ENCODE measurements at regions not wholly inside any gene's neighbourhood (a gene's known extent, or its start where the extent isn't known, plus 50 kb on each side); places are given as distances from the start of the nearest gene placed in this dataset.

DNA sequence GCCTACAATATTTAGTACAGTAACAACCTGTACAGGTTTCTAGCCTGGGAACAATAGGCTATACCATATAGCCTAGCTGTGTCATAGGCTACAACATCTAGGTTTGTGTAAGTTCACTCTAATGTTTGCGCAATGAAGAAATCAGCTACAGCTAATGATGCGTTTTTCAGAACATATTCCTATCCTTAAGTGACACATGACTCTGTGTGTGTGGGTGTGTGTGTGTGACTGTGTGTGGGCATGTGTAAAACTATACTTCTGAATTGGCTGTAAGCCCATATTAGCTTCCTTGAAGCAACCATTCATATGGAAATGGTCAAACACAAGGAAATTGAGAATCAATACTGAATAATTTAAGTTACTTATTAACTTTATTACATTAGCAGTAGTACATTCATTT is 120.8 kb upstream of the SULT1C3 start:
- TF ChIP-seq, protein P1, sequence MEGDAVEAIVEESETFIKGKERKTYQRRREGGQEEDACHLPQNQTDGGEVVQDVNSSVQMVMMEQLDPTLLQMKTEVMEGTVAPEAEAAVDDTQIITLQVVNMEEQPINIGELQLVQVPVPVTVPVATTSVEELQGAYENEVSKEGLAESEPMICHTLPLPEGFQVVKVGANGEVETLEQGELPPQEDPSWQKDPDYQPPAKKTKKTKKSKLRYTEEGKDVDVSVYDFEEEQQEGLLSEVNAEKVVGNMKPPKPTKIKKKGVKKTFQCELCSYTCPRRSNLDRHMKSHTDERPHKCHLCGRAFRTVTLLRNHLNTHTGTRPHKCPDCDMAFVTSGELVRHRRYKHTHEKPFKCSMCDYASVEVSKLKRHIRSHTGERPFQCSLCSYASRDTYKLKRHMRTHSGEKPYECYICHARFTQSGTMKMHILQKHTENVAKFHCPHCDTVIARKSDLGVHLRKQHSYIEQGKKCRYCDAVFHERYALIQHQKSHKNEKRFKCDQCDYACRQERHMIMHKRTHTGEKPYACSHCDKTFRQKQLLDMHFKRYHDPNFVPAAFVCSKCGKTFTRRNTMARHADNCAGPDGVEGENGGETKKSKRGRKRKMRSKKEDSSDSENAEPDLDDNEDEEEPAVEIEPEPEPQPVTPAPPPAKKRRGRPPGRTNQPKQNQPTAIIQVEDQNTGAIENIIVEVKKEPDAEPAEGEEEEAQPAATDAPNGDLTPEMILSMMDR (IDR thresholded peaks at IDR 0.05): no peak
- H3K27ac Mint-ChIP-seq (ENCODE audit: unreplicated experiment): no peak overlapping the region

DNA sequence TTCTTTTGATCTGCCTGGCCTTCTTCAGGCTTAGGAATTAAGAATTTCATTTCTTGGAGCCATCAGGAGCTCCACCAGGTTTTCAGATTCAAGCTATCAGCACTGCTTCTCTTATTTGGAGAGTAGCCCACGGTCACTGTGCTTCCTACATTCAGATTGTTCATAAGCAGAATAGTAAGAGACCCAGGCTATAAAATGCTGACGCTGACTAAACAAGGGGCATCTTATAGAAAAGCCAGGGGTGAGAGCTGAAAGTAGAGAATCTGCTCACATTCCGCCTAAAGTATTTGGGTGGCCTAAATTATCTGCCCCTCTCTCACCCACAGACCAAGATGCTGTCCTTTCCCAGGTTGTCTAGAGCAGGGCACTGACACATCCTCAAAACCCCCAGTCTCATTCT is 120.3 kb upstream of the SULT1C3 start:
- H3K4me1 Mint-ChIP-seq (ENCODE audit: unreplicated experiment): no peaks in the 10 kb centered on the region
- TF ChIP-seq, protein P1 (IDR thresholded peaks at IDR 0.05): no peak
- peaks cover 35% of the 10 kb centered on the region for H3K27me3 Mint-ChIP-seq (ENCODE audit: unreplicated experiment)
- no peaks in the 10 kb centered on the region for H3K36me3 Mint-ChIP-seq (ENCODE audit: unreplicated experiment)
- H3K9me3 Mint-ChIP-seq (ENCODE audit: unreplicated experiment): no peaks in the 10 kb centered on the region
- DNase-seq (ENCODE audit: extremely low spot score, unreplicated experiment): no peak
- H3K4me3 Mint-ChIP-seq (ENCODE audit: unreplicated experiment): no peak overlapping the region
- no peak overlapping the region for H3K27ac Mint-ChIP-seq (ENCODE audit: unreplicated experiment)

More for the DNA sequence above, 120.8 kb upstream of the SULT1C3 start:
- peaks cover 32% of the 10 kb centered on the region for H3K27me3 Mint-ChIP-seq (ENCODE audit: unreplicated experiment)
- H3K4me1 Mint-ChIP-seq (ENCODE audit: unreplicated experiment): no peaks in the 10 kb centered on the region
- no peak overlapping the region for H3K4me3 Mint-ChIP-seq (ENCODE audit: unreplicated experiment)
- no peaks in the 10 kb centered on the region for H3K36me3 Mint-ChIP-seq (ENCODE audit: unreplicated experiment)
- H3K9me3 Mint-ChIP-seq (ENCODE audit: unreplicated experiment): no peaks in the 10 kb centered on the region
- no peak for DNase-seq (ENCODE audit: extremely low spot score, unreplicated experiment)

DNA sequence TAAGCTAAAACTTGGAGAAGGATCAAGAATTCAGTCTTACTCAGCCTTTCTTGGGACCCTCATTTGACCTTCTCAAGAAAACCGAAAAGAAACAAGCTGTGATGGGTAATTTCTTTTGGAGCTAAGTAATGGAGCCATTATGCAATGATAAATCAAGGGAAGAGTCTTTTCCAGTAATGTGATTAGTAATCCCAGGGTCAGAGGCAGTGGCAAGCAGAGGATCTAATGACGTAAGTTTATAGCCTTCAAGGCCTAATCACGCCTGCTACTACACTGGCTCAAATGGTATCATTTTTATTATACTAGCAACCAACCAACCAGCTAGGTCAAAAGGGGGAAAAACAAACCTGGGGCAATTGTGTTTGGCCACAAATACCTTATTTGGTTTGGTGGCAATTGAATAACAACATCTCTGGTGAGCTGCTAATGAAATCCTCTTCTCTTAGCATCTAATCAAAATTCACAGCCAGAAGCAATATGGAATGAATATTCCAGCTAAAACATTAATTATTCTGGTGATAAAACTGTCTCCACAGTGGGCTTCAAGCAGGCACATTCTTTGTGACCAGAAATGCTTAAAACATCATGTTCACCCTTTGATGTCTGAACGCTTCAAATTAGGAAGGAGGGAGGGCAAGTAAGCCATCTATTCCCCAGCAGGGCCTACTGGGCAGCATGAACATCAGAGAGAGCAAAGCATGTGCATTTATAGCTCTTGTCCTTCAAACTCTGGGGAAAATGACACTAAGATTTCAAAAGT is 114.9 kb upstream of the SULT1C3 start:
- no peaks in the 10 kb centered on the region for H3K9me3 Mint-ChIP-seq (ENCODE audit: unreplicated experiment)
- no peak for DNase-seq (ENCODE audit: extremely low spot score, unreplicated experiment)
- no peak overlapping the region for H3K27ac Mint-ChIP-seq (ENCODE audit: unreplicated experiment)
- H3K4me3 Mint-ChIP-seq (ENCODE audit: unreplicated experiment): no peak overlapping the region
- H3K4me1 Mint-ChIP-seq (ENCODE audit: unreplicated experiment): no peaks in the 10 kb centered on the region
- H3K27me3 Mint-ChIP-seq (ENCODE audit: unreplicated experiment): peaks cover 41% of the 10 kb centered on the region
- TF ChIP-seq, protein P1 (IDR thresholded peaks at IDR 0.05): no peak
- no peaks in the 10 kb centered on the region for H3K36me3 Mint-ChIP-seq (ENCODE audit: unreplicated experiment)

DNA sequence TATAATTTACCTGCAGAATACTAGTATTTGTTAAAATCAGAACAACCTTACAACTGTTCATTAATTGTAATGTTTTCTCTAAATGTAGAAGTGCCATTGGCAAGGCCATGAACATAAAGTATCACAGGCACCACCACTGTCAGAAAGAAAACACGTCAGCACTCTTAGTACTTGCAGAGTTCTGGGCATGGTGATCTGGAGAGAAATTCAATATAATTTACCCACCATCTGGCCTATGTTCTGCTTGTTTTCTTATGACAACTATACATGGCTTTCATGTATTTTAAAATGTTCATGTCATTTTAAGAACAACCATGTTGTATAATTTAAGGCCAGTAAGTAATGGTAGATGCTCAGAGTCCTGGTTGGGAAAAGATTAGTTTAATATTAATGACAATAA is 114.2 kb upstream of the SULT1C3 start:
- Mint-ChIP-seq H3K4me1 (ENCODE audit: unreplicated experiment) (no peaks in the 10 kb centered on the region), H3K27me3 (ENCODE audit: unreplicated experiment) (peaks cover 44% of the 10 kb centered on the region), H3K9me3 (ENCODE audit: unreplicated experiment) (no peaks in the 10 kb centered on the region), H3K36me3 (ENCODE audit: unreplicated experiment) (no peaks in the 10 kb centered on the region), H3K27ac (ENCODE audit: unreplicated experiment) (no peak overlapping the region), H3K4me3 (ENCODE audit: unreplicated experiment) (no peak overlapping the region)
- DNase-seq (ENCODE audit: extremely low spot score, unreplicated experiment): no peak
- TF ChIP-seq, protein P1 (IDR thresholded peaks at IDR 0.05): no peak

DNA sequence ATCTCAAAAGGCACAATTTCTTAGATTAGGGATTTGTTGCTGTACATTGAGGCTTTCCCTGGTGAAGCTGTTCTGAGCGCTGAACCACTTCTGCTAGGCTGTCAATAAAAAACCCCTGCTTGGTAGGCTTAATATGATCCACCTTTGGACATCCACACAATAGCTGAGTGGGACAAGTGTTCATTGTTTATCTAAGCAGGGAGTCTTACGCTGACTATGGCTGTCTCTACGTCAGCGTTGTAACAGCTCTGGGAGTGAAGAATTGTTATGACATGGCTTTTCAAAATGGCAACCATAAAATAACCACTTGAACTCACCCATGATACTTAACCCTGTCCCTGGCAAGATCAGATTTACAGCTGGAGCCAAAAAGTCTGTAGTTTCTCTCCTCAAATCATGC is 111.5 kb upstream of the SULT1C3 start:
- Mint-ChIP-seq H3K4me1 (ENCODE audit: unreplicated experiment) (no peaks in the 10 kb centered on the region), H3K27me3 (ENCODE audit: unreplicated experiment) (peaks cover 40% of the 10 kb centered on the region), H3K27ac (ENCODE audit: unreplicated experiment) (no peak overlapping the region), H3K36me3 (ENCODE audit: unreplicated experiment) (no peaks in the 10 kb centered on the region), H3K9me3 (ENCODE audit: unreplicated experiment) (no peaks in the 10 kb centered on the region), H3K4me3 (ENCODE audit: unreplicated experiment) (no peak overlapping the region)
- TF ChIP-seq, protein P1 (IDR thresholded peaks at IDR 0.05): no peak
- no peak for DNase-seq (ENCODE audit: extremely low spot score, unreplicated experiment)

Measured in osteocyte (in vitro differentiated cells).